GM12801 (cell line): ENCODE measurements at regions not wholly inside any gene's neighbourhood (a gene's known extent, or its start where the extent isn't known, plus 50 kb on each side); places are given as distances from the start of the nearest gene placed in this dataset.

Experiments
- CTCF ChIP-seq: IDR thresholded peaks from one replicate; pipeline ENCODE4 v1.5.1; 2011; ENCODE audit warnings: control low read depth; ENCODE audit not compliant: insufficient read length; ENCODE audit errors: extremely low read depth

DNA sequence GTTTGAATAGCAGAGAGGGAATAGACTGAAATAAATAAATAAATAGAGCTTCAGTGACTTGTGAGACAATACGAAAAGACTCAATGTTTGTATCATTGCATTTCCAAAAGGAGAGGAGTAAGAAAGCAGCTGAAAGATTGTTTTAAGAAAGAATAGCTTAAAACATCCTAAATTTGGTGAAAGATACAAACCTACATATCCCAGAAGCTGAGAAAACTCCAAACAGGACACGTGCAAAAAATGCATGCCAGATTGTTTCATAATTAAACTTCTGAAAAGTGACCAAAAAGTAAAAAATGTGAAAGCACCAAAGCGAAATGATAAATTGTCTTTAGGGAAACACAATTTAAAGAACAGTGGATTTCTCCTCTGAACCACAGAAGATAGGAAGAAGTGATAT lies 711.0 kb downstream of the AACS start:
- no peak for TF ChIP-seq CTCF

DNA sequence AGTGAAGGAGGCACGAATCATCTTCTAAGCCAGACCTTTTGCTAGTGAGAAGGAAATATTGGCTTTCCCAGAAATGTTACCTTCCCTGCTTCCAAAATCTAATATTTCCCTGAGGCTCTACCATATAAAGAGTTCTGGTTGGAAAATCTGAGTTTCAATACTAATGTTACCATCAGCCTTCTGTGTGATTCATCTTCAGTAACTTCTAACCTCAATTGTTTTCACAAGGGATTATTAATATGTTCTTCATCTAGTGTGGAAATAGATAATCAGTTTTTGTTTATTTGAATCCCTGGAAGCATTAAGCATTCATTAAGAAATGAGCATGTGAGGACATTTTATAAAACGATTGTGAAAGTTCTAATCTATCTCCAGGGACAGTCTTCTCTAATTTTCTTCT lies 720.9 kb downstream of the AACS start:
- no peak for TF ChIP-seq CTCF

GRCh38 chr12:125794401-125794800 lies 729.2 kb downstream of the AACS start:
- no peak for TF ChIP-seq CTCF

DNA sequence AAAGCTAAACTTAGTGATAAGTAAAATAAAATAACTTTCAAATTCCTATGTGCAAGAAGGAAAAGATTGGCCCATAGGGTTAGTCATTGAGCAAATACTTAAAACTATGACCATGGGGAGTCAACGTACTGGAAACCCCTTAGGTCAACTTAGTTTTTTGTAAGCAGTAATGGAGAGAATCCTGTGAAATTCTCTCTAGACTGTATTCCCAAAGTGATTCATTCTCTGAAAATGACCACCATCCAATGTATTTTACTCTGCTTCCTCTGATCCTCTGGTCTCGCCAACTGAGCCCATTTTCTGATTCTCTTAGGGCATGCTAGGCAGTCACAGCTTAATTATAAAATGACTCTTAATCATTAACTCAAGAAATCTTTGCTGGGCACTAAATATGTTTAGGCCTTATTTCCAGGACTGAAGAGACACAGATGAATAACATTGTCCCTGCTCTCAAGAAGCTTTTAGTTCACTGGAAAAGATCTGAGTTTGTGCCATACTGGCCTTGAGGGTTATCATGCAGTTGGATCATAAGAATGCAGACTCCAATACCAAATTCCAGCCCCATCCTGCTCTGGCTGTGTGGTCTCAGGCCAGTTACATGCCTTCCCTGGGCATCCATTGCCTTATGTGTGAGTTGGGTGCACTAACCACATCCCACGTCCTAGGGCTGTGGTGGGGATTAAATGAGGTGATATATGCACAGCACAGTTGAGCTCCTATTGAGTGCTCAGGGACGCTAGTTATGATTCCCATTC lies 732.4 kb downstream of the AACS start:
- TF ChIP-seq CTCF = no peak

DNA sequence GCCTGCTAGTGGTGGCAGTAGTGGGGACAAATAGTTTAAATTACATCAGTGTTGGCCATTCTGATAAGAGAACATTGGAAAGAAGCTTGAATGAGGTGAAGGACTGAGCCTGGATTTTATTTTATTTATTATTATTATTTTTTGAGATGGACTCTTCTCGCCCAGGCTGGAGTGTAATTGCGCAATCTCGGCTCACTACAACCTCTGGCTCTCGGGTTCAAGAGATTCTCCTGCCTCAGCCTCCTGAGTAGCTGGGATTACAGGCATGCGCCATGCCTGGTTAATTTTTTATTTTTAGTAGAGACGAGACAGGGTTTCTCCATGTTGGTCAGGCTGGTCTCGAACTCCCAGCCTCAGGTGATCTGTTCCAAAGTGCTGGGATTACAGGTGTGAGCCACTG lies 739.4 kb downstream of the AACS start:
- TF ChIP-seq CTCF = no peak

- no peak for TF ChIP-seq CTCF
Observed at GRCh38 chr12:125824276-125824675, 759.0 kb downstream of the AACS start.

DNA sequence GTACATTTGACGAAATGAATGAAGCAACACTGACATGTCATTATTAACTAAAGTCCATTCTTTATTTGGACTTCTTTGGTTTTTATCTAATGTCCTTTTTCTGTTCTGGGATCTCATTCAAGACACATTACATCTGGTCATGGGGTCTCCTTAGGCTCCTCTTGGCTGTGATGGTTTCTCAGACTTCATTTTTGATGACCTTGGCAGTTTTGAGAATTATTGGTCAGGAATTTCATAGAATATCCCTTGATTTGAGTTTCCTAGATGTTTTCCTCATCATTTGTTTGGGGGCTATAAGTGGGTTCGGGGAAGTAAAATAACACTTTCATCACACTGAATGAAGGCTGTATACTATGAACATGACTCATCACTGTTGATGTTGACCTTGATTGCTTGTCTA lies 770.6 kb downstream of the AACS start:
- no peak for TF ChIP-seq CTCF
